GM23338 (cell line): ENCODE measurements at regions not wholly inside any gene's neighbourhood (a gene's known extent, or its start where the extent isn't known, plus 50 kb on each side); places are given as distances from the start of the nearest gene placed in this dataset.

Experiments used
- CREB1 ChIP-seq: fragments of 250-450 bp; sonication (Bioruptor Pico); IDR thresholded peaks from 2 replicates; pipeline ENCODE4 v1.5.0; 2020; ENCODE audit warnings: low read depth, mild to moderate bottlenecking, moderate library complexity
- EZH2 ChIP-seq: fragments of 200-600 bp; sonication (generic); IDR thresholded peaks from one replicate; pipeline ENCODE4 v1.8.0; 2017; ENCODE audit warnings: antibody characterized with exemption, mild to moderate bottlenecking, low read depth; ENCODE audit not compliant: unreplicated experiment
- EZH2phosphoT487 ChIP-seq: fragments of 200-600 bp; sonication (generic); IDR thresholded peaks from one replicate; pipeline ENCODE4 v1.8.1; 2018; ENCODE audit warnings: antibody characterized with exemption; ENCODE audit not compliant: unreplicated experiment
- JUNB ChIP-seq: IDR thresholded peaks from one replicate; pipeline ENCODE4 v1.6.1; 2016; ENCODE audit warnings: antibody characterized with exemption; ENCODE audit not compliant: unreplicated experiment
- NANOG ChIP-seq: IDR thresholded peaks from 2 replicates; pipeline ENCODE4 v1.6.1; 2016; ENCODE audit warnings: antibody characterized with exemption, borderline replicate concordance
- POLR2AphosphoS5 ChIP-seq: IDR thresholded peaks from 2 replicates; pipeline ENCODE4 v1.6.1; 2016; ENCODE audit warnings: antibody characterized with exemption, low read depth
- STAT1 ChIP-seq: IDR thresholded peaks from one replicate; pipeline ENCODE4 v1.6.1; 2016; ENCODE audit warnings: antibody characterized with exemption; ENCODE audit not compliant: unreplicated experiment
- ZNF114 ChIP-seq: fragments of 250-450 bp; sonication (Bioruptor Pico); IDR thresholded peaks from 2 replicates; pipeline ENCODE4 v1.5.0; 2020; ENCODE audit warnings: mild to moderate bottlenecking, moderate library complexity
- ZNF331 ChIP-seq: fragments of 250-450 bp; sonication (Bioruptor Pico); IDR thresholded peaks from 2 replicates; pipeline ENCODE4 v1.5.0; 2020; ENCODE audit warnings: low read depth, mild to moderate bottlenecking, moderate library complexity
- TF ChIP-seq, protein P1 (sequence below), 2 experiments: fragments of 200-600 bp in 1 of 2; sonication (generic) in 1 of 2; conservative IDR thresholded peaks; 2 replicates each; pipeline versions ENCODE4 v1.5.1 to v1.6.1; 2016 to 2017; ENCODE audit warnings: antibody characterized with exemption in 2 of 2, low read depth in 2 of 2, mild to moderate bottlenecking in 2 of 2, moderate library complexity in 1 of 2
- TF ChIP-seq, protein P2 (sequence below): IDR thresholded peaks from one replicate; pipeline ENCODE4 v1.6.1; 2018; ENCODE audit warnings: antibody characterized with exemption; ENCODE audit not compliant: unreplicated experiment
- TF ChIP-seq, protein P3 (sequence below): IDR thresholded peaks from 2 replicates; pipeline ENCODE4 v1.6.1; 2016; ENCODE audit warnings: antibody characterized with exemption

DNA sequence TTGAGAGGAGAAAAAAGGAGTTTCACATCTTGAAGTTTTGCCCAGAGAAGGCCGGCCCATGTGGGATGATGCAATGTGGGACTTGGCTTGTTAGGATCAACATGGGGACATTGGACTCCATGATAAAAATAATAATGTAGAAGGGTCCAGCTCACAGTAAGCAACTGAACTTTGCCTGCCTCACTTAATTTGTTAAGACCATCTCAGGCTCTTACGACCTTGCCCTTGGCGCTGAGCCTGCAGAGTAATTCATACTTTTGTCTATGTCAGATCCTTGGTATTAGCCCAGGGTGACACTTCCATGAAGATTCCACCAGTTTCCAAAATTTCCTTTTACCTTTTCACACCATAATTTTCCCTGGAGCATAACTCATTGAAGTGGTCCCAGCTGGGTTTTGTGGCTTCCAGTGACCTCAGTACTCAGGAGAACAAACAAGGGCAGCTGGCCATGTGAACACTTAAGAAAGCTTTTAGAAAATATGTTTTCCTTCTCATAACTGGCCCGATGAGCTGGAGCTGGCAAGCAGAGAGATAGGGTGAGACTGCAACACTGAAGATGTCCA is 315.4 kb upstream of the RASGRP1 start:
- TF ChIP-seq EZH2phosphoT487 (no peak), POLR2AphosphoS5 (no peak), ZNF114 (no peak), EZH2 (no peak), CREB1 (CRISPR knock-in tag) (no peak), NANOG (no peak), JUNB (no peak), STAT1 (no peak), ZNF331 (CRISPR knock-in tag) (no peak)
- TF ChIP-seq, protein P1, sequence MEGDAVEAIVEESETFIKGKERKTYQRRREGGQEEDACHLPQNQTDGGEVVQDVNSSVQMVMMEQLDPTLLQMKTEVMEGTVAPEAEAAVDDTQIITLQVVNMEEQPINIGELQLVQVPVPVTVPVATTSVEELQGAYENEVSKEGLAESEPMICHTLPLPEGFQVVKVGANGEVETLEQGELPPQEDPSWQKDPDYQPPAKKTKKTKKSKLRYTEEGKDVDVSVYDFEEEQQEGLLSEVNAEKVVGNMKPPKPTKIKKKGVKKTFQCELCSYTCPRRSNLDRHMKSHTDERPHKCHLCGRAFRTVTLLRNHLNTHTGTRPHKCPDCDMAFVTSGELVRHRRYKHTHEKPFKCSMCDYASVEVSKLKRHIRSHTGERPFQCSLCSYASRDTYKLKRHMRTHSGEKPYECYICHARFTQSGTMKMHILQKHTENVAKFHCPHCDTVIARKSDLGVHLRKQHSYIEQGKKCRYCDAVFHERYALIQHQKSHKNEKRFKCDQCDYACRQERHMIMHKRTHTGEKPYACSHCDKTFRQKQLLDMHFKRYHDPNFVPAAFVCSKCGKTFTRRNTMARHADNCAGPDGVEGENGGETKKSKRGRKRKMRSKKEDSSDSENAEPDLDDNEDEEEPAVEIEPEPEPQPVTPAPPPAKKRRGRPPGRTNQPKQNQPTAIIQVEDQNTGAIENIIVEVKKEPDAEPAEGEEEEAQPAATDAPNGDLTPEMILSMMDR (conservative IDR thresholded peaks at IDR 0.05; ENCODE audit: low read depth in 2 of 2), result no peak
- TF ChIP-seq, protein P2, sequence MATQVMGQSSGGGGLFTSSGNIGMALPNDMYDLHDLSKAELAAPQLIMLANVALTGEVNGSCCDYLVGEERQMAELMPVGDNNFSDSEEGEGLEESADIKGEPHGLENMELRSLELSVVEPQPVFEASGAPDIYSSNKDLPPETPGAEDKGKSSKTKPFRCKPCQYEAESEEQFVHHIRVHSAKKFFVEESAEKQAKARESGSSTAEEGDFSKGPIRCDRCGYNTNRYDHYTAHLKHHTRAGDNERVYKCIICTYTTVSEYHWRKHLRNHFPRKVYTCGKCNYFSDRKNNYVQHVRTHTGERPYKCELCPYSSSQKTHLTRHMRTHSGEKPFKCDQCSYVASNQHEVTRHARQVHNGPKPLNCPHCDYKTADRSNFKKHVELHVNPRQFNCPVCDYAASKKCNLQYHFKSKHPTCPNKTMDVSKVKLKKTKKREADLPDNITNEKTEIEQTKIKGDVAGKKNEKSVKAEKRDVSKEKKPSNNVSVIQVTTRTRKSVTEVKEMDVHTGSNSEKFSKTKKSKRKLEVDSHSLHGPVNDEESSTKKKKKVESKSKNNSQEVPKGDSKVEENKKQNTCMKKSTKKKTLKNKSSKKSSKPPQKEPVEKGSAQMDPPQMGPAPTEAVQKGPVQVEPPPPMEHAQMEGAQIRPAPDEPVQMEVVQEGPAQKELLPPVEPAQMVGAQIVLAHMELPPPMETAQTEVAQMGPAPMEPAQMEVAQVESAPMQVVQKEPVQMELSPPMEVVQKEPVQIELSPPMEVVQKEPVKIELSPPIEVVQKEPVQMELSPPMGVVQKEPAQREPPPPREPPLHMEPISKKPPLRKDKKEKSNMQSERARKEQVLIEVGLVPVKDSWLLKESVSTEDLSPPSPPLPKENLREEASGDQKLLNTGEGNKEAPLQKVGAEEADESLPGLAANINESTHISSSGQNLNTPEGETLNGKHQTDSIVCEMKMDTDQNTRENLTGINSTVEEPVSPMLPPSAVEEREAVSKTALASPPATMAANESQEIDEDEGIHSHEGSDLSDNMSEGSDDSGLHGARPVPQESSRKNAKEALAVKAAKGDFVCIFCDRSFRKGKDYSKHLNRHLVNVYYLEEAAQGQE, result no peak
- TF ChIP-seq, protein P3, sequence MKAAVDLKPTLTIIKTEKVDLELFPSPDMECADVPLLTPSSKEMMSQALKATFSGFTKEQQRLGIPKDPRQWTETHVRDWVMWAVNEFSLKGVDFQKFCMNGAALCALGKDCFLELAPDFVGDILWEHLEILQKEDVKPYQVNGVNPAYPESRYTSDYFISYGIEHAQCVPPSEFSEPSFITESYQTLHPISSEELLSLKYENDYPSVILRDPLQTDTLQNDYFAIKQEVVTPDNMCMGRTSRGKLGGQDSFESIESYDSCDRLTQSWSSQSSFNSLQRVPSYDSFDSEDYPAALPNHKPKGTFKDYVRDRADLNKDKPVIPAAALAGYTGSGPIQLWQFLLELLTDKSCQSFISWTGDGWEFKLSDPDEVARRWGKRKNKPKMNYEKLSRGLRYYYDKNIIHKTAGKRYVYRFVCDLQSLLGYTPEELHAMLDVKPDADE, result no peak
